Right renal pelvis (tissue), 4 donors: ENCODE measurements at regions not wholly inside any gene's neighbourhood (a gene's known extent, or its start where the extent isn't known, plus 50 kb on each side); places are given as distances from the start of the nearest gene placed in this dataset.
"Not testable (repeated sequence)": the region's sequence is repeated elsewhere in the genome, so short reads cannot be mapped to it uniquely, and the experiment has no call there.

Source experiments
- DNase-seq, 4 donors: peaks; one replicate each; pipeline ENCODE4 v3.0.0-alpha.2; 2013; ENCODE audit warnings: low read depth in 4 of 4, low spot score in 3 of 4, missing footprints in 1 of 4

DNA sequence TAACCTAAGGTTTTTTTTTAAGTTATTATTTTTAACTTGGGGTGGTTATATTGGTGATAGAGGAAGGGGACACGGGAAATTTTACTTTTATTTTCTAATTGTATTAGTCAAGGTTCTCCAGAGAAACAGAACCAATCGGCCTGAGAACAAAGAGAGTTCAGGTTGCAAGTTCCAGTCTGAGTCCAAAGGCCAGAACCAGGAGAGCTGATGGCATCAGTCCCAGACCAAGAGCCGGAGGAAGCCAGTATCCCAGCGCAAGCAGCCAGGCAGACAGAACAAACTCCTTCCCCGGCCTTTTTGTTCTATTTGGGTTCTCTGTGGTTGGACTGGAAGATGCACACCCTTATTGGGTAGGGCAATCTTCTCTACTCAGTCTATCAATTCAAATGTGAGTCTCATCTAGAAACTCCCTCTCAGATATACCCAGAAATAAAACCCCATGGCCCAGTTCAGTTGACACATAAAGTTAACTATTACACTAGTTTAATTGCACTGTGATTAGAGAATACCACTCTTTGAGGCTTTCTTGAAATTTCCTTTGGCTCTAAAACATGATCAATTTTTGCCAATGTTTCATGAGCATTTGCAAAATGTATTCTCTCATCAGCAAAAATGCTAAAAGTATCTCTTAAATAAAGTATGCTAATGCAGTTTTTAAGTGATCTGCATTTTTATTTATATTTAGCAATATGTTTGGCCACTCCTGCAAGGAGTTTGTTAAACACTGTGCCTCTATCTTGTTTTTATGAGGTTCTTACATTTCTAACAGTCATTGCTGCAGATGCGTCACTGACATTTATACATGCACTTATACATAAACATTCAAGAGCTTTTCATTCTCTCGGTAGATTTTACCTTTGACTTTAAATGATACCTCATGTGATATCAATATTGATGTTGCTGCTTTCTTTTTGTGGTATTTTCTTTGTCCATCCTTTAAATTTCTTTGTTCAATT, 103.2 kb upstream of the SSTR4 start:
- DNase-seq = no peak

DNA sequence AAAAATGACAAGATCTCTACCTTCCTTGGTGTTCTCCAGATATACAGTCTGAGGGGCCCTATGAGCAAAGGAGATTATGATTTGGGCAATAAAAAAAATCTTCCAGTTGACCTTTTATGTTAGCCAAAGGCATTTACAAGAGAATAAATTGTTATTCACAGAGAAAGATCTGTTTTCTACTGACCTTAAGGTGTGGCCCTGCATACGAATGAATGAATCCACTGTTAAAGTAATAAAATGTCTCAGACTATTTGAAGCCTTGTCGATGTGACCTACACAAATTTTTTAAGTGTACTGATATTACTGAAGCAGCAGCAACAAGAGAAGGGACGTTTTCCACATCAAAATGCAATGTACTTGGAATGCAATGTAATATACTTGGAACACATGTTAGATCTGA, 95.9 kb upstream of the SSTR4 start:
- no peak for DNase-seq

DNA sequence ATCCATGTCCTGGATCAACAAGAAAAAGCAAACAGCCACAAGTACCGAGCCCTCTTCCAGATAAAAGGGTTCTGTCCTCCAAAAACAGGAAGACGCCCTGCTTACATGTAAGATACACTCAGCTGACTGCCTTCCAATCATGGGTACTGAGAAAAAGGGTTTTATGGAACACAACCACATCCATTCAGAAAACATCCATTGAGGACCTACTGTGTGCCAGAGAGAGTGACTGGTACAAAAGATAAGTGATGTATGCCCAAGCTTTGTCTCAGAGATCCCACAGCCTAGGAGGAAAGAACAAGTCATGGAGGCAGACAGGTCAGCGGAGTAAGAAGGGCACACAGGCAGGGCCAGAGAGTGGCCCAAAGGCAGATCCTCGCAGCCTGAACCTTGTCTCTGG, 94.8 kb upstream of the SSTR4 start:
- DNase-seq = no peak

DNA sequence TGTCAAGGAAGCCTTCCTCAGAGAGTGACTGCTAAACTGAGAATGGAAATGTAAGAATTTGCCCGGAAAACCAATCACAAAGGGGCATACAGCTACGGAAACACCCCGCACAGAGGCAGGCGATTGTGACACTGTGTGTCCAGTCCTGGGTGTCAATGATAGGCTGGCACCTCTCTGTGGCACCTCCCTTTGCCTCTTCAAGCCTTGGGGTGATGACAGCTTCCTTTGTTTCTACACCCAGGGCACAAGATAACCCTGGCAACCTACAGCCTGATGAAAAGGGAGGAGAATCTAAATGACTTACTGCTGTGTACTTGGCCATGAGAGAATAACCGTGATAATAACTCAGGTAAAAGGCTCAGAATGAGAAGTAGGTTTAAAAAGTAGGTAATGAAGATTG, 93.6 kb upstream of the SSTR4 start:
- DNase-seq = no peak

DNA sequence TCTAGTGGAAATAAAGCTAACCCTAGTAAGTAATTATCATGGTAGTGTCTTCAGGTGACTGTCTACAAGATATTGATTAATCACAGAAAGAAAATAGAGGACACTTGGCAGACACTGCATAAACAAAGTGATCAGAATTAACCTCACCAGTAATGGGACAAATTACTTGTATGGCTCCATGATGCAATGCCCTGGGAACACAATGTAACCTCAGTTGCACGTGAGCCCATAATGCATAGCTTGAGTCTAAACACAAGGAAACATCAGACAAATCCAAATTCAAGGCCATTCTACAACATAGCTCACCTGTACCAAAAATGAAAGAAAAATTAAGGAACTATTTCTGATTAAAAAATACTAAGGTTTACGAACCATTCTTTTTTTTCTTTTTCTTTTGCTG, 92.4 kb upstream of the SSTR4 start:
- DNase-seq = no peak

DNA sequence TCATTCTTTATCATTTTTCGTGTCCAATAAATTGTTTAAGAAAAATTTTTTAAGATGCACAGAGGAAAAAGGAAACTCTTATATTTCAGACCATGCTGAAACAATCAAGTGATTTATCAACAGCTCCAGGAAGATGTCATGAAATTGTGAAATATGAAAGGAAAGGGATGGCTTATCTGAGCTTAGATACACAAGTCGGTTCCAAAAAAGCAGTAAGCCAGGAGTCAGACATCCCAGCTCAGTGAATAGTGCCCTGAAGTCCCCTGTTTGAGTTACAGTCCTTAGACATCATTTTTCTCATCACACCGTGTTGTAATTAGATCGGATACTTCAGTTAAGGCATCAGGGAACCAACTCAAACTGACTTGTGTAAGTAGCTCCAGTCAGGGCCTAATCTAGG, 91.0 kb upstream of the SSTR4 start:
- DNase-seq = no peak

DNA sequence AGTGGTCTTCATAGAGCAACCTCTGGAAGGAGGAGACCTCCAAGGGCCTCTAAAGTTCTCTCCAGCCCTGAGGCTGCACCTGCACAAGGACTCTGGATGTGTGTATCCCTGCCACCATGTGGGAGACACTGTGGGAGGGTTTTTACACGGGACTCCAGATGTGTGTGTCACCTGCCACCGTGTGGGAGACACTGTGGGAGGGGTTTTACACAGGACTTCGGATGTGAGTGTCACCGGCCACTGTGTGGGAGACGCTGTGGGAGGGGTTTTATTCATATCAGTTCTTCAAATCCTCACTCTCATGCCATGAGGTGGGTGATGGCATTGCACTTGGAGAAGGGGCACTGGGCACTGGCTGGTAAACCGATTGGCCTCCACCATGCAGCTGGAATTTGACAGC, 90.2 kb upstream of the SSTR4 start:
- no peak for DNase-seq

DNA sequence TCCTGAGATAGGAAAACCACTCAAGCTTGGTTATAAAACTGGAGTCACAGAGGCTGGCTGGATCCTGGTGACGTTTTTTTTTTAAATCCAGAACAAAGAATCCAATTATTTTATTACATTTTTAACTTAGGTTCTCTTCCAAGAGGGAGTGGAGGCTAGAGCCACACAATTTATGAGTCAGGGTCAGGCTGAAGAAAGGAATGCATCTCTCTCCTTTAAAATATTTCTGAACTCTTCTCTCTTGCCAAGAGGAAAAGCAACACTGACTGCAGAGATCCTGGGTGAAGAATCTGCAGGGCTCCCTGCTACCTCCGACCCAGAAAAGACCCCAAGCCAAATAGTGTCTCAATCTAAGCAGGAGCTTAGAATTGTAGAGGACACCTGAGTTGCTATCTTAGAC, 88.5 kb upstream of the SSTR4 start:
- no peak for DNase-seq

DNA sequence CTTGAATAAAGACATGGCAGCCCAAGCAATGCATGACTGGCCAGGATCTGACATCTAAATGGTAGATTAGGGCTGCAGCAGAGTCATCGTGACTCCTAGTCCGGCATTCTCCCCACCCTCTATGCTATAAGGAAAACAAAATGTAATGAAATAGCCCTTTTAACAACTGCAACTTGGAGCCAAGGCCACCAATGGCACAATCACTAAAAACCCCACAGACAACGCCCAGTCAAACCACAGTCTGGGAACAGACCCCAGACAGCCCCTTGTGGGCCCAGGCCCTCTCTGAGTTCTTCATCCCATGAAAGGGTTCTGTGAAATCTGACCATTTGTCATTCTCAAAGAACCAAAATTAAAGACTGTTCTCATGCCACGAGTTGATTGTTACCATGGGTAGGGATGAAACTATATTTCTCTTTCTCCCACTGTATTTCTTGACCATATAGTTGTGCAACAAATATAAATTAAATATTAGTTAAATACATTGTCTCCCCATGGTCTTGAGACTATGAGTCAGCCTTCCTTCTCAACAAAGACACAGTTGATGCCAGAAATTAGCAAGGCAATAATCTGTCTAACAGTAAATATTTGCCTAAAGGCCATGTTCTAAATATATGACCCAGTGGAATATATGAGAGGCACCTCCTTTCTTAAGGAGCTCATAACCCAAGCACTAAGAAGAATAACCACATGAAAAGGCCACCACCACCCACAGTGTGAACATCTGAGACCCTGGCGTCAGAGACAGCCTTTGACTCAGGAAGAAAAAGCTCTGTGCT, 85.6 kb upstream of the SSTR4 start:
- no peak for DNase-seq

DNA sequence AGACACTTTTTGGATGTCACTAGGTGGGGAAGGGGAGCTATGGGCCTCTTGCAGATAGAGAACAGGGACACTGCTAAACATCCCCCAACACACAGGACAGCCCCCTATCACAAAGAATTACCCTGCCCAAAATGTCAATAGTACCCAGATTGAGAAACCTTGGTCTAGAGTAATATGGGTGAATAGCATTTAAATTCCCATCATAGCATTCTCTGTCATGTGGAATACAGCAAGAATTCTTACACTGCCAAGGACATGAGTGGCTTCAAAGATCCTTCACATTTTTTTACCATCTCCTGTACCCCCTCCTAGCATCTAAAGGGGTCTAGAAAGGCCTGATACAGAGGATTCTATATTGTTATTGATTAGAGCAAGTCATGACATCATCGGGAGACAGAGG, 83.1 kb upstream of the SSTR4 start:
- DNase-seq = no peak

DNA sequence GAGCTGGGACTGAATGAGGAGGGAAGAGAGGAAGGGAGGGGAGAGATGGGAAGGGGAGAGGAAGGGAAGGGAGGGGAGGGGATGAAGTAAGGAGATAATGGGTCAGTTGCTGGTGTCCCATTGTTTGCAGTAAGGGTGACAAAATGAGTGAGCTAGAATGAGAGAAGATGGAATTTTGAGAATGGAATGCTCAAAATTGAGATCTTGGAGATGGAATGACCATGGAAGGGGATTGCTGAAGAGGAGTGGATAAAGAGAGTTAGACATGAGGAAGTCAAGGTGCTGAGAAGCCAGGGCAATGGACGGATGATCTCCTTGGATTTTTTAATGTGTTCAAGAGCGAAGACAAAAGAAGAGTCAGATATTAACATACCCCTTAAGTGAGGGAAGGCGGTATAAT, 80.5 kb upstream of the SSTR4 start:
- DNase-seq = no peak

DNA sequence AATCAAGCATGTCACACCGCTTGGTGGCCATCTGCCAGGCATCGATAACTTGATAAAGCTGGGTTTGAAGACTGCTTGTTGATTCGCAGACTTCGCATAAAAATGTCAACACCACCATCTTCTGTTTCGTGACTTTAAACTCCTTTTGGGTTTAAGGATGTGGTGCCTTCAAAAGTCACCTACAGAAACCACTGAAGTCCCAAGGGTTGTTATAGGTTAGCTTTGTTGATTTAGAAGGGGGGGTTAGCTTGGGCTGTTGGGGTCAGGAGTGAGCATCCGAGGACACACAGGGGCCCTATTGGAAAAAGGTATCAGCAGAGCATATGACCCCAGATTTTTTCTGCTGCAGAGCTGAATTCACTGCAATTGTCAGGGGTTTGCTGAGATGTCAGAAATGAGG, 76.7 kb upstream of the SSTR4 start:
- no peak for DNase-seq

DNA sequence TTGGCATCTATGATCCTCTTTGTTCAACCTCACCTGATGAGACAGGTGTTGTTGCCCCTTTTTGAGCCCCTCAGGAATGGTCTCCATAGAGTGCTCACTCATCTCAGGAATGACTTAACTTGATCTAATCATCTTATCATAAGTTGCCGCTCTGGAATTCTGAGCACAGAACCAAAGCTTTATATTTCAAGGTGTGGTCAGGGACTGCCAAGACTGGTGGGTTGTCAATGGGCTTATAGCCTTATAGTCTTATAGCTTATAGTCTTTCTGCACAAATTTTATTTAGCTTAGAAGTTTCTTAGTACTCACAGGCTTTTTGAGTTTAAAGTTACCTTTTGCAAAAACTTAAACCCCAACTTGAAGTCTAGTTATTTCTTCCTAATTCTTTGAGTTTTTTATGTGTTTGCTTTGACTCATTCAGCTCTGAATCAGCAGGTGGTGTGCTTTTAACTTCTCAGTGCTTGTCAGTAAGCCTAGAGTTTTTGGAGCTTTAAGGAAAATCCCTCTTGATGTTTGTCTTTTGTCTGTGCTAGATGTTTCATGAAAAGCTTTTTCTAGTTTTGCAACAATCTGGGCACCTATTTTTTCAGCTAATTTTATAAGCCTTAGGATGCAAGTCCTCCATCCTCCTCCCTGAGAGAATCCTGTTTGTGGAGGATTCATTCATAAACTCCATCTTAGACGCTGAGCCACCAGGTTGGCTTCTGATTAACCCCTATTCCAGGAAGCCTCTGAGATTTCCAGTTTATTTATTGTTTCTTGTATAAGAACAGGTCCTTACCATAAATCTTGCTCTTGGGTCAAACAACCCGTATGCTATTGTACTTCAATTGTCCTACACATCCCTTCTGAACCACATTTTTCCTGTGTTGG, 72.3 kb upstream of the SSTR4 start:
- no peak for DNase-seq

DNA sequence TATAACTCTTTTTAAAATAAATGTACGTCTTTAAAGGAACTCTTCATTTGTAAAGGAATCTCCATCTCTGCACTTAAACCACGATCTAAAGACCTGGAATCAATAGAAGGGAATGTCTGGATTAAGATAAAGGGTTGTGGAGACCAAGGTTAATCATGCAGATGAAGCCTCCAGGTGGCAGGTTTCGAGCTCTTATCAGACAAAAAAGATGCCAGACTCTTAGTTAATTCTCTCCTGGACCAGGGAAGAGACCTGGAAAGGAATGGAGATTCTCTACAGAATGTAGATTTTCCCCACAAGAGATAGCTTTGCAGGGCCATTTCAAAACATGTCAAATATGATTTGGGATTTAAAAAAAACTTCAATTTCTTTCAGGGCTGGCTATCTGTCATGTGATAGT, 71.5 kb upstream of the SSTR4 start:
- DNase-seq = no peak

DNA sequence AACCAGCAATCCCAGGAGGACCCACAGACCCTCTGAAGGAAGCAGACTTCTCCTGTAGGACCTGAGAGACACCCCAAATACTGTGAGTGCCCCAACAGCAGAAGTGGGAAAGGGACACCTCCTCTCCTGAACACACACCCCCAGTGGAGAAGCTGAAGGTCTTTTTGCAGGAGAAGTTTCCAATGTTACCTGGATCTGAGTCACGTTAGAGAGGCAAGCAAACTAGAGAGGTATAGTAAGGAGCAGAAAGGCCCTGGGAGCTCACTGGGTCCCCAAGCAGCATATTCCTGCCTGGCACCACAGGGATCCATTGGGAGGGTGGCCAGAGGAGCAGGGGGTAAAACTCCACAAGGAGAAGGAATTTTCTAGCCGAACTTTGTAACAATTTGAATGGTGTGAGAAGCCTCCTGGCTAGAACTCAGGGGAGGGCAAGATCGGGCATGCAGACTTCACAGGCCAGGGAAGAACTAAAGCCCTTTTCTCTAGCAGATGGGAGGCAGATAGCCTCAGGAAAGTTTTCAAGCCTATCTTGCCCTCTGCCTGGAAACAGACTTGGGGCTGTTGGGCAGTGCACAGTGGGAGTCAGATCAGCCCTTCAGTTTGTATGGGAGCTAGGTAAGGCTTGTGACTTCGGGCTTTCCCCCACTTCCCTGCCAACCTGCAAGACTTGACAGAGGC, 68.2 kb upstream of the SSTR4 start:
- no peak for DNase-seq

DNA sequence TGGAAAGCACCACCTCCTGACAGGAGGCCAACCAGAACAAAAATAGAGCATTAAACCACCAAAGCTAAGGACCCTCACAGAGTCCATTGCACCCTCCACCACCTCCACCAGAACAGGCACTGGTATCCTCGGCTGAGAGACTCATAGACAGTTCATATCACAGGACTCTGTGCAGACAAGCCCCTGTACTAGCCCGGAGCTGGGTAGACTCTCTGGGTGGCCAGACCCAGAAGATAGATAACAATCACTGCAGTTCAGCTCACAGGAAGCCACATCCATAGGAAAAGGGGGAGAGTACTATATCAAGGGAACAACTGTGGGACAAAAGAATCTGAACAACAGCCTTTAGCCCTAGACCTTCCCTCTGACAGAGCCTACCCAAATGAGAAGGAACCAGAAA, 67.4 kb upstream of the SSTR4 start:
- DNase-seq = not testable (repeated sequence)

DNA sequence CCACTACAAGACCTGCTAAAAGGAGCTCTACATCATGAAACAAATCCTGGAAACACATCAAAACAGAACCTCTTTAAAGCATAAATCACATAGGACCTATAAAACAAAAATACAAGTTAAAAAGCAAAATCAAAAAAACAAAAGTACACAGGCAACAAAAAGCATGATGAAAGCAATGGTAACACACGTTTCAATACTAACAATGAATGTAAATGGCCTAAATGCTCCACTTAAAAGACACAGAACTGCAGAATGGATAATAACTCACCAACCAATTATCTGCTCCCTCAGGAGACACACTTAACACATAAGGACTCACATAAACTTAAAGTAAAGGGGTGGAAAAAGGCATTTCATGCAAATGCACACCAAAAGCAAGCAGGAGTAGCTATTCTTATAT, 66.1 kb upstream of the SSTR4 start:
- DNase-seq = not testable (repeated sequence)

DNA sequence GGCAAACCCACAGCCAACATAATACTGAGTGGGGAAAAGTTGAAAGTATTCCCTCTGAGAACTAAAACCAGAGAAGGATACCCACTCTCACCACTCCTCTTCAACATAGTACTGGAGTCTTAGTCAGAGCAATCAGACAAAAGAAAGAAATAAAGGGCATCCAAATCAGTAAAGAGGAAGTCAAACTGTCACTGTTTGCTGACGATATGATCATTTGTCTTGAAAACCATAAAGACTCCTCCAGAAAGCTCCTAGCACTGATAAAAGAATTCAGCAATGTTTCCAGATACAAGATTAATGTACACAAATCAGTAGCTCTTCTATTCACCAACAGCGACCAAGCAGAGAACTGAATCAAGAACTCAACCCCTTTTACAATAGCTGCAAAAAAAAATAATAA, 64.0 kb upstream of the SSTR4 start:
- not testable (repeated sequence) for DNase-seq

DNA sequence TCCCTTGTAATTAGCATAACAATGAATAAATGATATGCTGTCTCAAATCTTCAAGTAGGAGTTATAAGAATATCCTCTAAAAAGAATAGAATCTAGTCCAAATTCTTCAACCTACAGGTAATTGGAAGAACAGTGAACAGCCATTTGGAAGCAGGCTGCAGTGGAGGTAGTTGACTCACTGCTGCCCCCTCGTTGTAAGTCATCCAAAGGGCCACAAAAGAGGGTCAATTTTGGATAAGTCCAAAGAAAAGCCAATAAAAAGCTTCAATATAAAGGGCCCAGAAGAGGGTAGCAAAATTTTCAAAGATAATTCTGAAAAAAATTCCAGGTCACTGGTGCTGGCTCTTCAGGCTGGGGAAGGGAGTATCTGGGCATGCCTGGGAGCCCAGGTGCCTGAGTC, 60.8 kb upstream of the SSTR4 start:
- no peak for DNase-seq

DNA sequence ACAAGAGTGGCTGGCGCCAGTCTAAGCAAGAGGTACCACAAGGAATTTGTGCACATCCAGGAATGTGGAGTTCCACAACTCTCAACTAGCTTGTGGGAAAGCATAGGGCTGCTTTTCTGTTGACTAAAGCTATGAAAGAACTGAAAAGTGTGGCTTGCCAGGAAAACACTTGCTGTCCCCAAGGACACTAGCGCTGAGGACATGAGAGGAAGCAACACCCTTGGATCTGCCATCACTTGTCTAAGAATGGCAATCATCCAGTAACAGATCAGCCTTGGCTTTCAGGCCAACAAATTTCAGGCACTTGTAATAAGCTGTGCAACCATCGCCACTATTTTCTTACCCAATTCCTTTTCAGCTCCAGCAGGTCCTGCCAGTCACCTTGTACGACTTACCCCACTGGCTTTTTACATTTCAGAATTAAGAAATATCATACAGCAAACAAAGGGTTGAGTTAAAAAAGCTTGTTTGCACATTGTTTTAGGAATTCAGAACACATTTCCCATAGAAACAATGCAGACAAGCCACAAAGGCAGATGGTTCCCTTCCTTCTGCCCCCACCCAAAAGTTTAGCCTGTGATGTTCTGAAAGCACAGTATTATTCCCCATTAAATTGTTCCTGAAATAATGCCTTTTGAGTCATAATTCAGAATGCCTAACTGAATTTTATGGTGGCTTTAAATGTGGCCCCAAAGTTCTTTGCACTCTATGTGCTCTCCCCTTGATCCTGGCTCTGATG, 57.9 kb upstream of the SSTR4 start:
- no peak for DNase-seq
